Mucosa of descending colon (tissue), 3 donors: ENCODE measurements at regions not wholly inside any gene's neighbourhood (a gene's known extent, or its start where the extent isn't known, plus 50 kb on each side); places are given as distances from the start of the nearest gene placed in this dataset.
"Not testable (repeated sequence)": the region's sequence is repeated elsewhere in the genome, so short reads cannot be mapped to it uniquely, and the experiment has no call there.

Source experiments
- ATAC-seq: fragments of 200-7000 bp; cut with Tn5 transposase; one replicate; pipeline ENCODE4 v1.9.1; 2020; ENCODE audit warnings: mild to moderate bottlenecking, moderate library complexity
- DNase-seq, 3 donors: peaks; one replicate each; pipeline ENCODE4 v3.0.0-alpha.2; 2020
- H3K36me3 ChIP-seq: fragments of 200-600 bp; one replicate; pipeline ENCODE4 v1.8.0; 2021; ENCODE audit warnings: low read depth, mild to moderate bottlenecking
- H3K4me1 ChIP-seq: fragments of 200-600 bp; one replicate; pipeline ENCODE4 v1.8.0; 2021; ENCODE audit warnings: low read depth, mild to moderate bottlenecking
- H3K4me3 ChIP-seq: fragments of 200-600 bp; one replicate; pipeline ENCODE4 v1.8.0; 2021; ENCODE audit warnings: mild to moderate bottlenecking
- H3K9me3 ChIP-seq: fragments of 200-600 bp; one replicate; pipeline ENCODE4 v1.8.0; 2021; ENCODE audit warnings: mild to moderate bottlenecking
- CTCF ChIP-seq: fragments of 200-600 bp; IDR thresholded peaks from one replicate; pipeline ENCODE4 v1.8.0; 2022; ENCODE audit warnings: antibody characterized with exemption, mild to moderate bottlenecking
- intact Hi-C, 2 donors: fragments of 100-400 bp; cut with DNase I in 1 of 2; cut with micrococcal nuclease in 1 of 2; formaldehyde crosslinking; loops; one replicate each; pipeline versions ENCODE4 v1.11.0 to v1.11.1; 2022; cut with DNase I, micrococcal nuclease
- donor health status: DM: no; HTN: no; CAD: no; lungs with moderate emphysema.
- donor health status: DM: no; HTN: no; CAD: no.
- donor health status: DM: no; HTN: yes; CAD: no.

- DNase-seq (no peak), ATAC-seq (no peak)
- Histone ChIP-seq H3K36me3 (no peaks in the 10 kb centered on the region), H3K4me3 (no peak overlapping the region), H3K4me1 (no peaks in the 10 kb centered on the region), H3K9me3 (no peaks in the 10 kb centered on the region)
- no peak for TF ChIP-seq CTCF
- intact Hi-C loops = no loop called here
Measured at GRCh38 chr6:144568241-144568640, 283.1 kb downstream of the UTRN start.

DNA sequence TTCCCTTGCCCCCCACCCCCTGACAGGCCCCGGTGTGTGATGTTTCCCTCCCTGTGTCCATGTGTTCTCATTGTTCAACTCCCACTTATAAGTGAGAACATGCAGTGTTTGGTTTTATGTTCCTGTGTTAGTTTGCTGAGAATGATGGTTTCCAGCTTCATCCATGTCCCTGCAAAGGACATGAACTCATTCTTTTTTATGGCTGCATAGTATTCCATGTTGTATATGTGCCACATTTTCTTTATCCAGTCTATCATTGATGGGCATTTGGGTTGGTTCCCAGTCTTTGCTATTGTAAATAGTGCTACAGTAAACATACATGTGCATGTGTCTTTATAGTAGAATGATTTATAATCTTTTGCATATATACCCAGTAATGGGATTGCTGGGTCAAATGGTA is 287.4 kb downstream of the UTRN start:
- H3K4me1 ChIP-seq, intact Hi-C loops, H3K4me3 ChIP-seq, ATAC-seq, DNase-seq, H3K36me3 ChIP-seq, H3K9me3 ChIP-seq: not testable (repeated sequence)

DNA sequence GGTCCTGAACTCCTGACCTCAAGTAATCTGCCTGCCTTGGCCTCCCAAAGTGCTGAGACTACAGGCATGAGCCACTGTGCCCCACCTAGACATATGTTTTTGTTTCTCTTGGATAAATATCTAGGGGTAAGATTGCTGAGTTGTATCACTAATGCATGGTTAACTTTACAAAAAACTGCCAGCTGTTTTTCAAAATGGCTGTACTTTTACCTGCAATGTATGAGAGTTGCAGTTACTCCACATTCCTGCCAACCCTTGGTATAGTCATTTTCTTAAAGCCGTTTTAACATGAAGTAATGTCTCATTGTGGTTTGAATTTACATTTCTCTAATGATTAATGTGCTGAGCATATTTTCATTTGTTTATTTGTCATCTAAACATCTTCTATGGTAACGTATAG is 289.7 kb downstream of the UTRN start:
- no peak for TF ChIP-seq CTCF
- intact Hi-C loops = no loop called here
- H3K4me1 ChIP-seq = no peaks in the 10 kb centered on the region
- no peak for ATAC-seq
- no peaks in the 10 kb centered on the region for H3K9me3 ChIP-seq
- no peaks in the 10 kb centered on the region for H3K36me3 ChIP-seq
- no peak for DNase-seq
- H3K4me3 ChIP-seq = no peak overlapping the region

DNA sequence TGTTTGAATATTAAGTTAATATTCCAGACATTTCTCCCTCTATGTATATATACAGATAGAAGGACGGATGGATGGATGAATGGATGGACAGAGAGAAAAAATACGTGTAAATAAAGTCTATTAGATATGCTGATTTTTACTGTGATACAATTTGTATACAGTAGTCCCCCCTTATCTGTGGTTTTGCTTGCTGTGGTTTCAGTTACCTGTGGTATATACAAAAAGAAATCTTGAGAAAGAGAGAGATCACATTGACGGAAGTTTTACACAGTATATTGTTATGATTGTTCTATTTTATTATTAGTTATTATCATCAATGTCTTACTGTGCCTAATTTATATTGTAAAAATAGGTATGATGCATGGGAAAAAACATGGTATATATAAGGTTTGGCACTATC is 290.2 kb downstream of the UTRN start:
- ATAC-seq (no peak), DNase-seq (no peak)
- Histone ChIP-seq H3K36me3 (no peaks in the 10 kb centered on the region), H3K4me1 (no peaks in the 10 kb centered on the region), H3K9me3 (no peaks in the 10 kb centered on the region), H3K4me3 (no peak overlapping the region)
- intact Hi-C loops = no loop called here
- no peak for TF ChIP-seq CTCF

GRCh38 chr6:144576871-144577270 is 291.7 kb downstream of the UTRN start:
- Histone ChIP-seq H3K4me1 (peaks cover under 1% of the 10 kb centered on the region), H3K4me3 (no peak overlapping the region), H3K36me3 (no peaks in the 10 kb centered on the region), H3K9me3 (no peaks in the 10 kb centered on the region)
- DNase-seq = no peak
- no peak for ATAC-seq
- TF ChIP-seq CTCF = no peak
- intact Hi-C loops = no loop called here

- intact Hi-C loops = no loop called here
- Histone ChIP-seq H3K36me3 (no peaks in the 10 kb centered on the region), H3K9me3 (no peaks in the 10 kb centered on the region), H3K4me1 (peaks cover 6% of the 10 kb centered on the region), H3K4me3 (no peak overlapping the region)
- TF ChIP-seq CTCF = no peak
- ATAC-seq (no peak), DNase-seq (no peak)
Measured at GRCh38 chr6:144578385-144579350, 293.5 kb downstream of the UTRN start.
